HEK293 (cell line): ENCODE measurements at regions not wholly inside any gene's neighbourhood (a gene's known extent, or its start where the extent isn't known, plus 50 kb on each side); places are given as distances from the start of the nearest gene placed in this dataset.

Experiments
- KLF1 ChIP-seq: fragments of 450-650 bp; formaldehyde crosslinking; IDR thresholded peaks from 2 replicates; pipeline ENCODE4 v1.5.1; 2016; ENCODE audit warnings: missing biosample characterization, missing genetic modification characterization
- REST ChIP-seq: fragments of 450-650 bp; formaldehyde crosslinking; IDR thresholded peaks from 2 replicates; pipeline ENCODE4 v1.5.1; 2016; ENCODE audit warnings: missing biosample characterization, missing genetic modification characterization
- TF ChIP-seq, protein P1 (sequence below): fragments of 450-650 bp; formaldehyde crosslinking; IDR thresholded peaks from 2 replicates; pipeline ENCODE4 v1.5.1; 2016; ENCODE audit warnings: missing biosample characterization, missing genetic modification characterization

DNA sequence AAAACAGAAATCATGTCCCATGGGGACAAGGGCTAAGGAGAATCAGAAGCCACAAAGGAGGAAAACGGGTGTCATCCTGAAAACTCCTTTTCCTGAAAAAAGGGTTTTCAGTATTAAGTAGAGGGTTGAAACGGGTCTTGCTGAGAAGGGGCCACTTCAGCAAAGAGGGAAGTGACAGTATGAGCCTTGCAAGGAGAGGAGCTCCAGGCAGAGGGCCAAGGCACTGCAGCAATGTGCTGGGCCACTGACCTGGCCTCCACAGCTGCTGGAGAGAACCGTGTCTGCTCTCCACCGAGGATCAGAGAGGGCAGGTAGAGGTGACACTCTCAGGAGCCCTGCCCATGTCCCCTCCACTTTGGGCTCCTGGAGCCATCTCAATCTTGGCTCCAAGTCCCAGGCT lies 103.3 kb downstream of the NCOR2 start:
- TF ChIP-seq, protein P1, sequence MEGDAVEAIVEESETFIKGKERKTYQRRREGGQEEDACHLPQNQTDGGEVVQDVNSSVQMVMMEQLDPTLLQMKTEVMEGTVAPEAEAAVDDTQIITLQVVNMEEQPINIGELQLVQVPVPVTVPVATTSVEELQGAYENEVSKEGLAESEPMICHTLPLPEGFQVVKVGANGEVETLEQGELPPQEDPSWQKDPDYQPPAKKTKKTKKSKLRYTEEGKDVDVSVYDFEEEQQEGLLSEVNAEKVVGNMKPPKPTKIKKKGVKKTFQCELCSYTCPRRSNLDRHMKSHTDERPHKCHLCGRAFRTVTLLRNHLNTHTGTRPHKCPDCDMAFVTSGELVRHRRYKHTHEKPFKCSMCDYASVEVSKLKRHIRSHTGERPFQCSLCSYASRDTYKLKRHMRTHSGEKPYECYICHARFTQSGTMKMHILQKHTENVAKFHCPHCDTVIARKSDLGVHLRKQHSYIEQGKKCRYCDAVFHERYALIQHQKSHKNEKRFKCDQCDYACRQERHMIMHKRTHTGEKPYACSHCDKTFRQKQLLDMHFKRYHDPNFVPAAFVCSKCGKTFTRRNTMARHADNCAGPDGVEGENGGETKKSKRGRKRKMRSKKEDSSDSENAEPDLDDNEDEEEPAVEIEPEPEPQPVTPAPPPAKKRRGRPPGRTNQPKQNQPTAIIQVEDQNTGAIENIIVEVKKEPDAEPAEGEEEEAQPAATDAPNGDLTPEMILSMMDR (tag by site-specific recombination): no peak
- TF ChIP-seq REST (tag by site-specific recombination) (no peak), KLF1 (tag by site-specific recombination) (no peak)
